T-helper 2 cell treated with Interferon-gamma antibody and Interleukin-4, amounts not matched to agents 5 μg/mL and 100 μg/mL, for 36 hours (primary cell): ENCODE measurements at regions not wholly inside any gene's neighbourhood (a gene's known extent, or its start where the extent isn't known, plus 50 kb on each side); places are given as distances from the start of the nearest gene placed in this dataset.
"Not testable (repeated sequence)": the region's sequence is repeated elsewhere in the genome, so short reads cannot be mapped to it uniquely, and the experiment has no call there.

Experiments used
- DNase-seq: peaks from one replicate; pipeline ENCODE4 v3.0.0; 2021; ENCODE audit warnings: low spot score
- H3K27ac Mint-ChIP-seq: one replicate; pipeline ENCODE4 v1.8.0; 2021; ENCODE audit warnings: mild to moderate bottlenecking, mixed read lengths
- H3K27me3 Mint-ChIP-seq: one replicate; pipeline ENCODE4 v1.8.0; 2021; ENCODE audit warnings: low read depth, mixed read lengths
- H3K36me3 Mint-ChIP-seq: one replicate; pipeline ENCODE4 v1.8.0; 2021; ENCODE audit warnings: low read depth, mixed read lengths
- H3K4me1 Mint-ChIP-seq: one replicate; pipeline ENCODE4 v1.8.0; 2021; ENCODE audit warnings: low read depth, mixed read lengths
- H3K4me3 Mint-ChIP-seq: one replicate; pipeline ENCODE4 v1.8.0; 2022; ENCODE audit warnings: mild to moderate bottlenecking, moderate library complexity, mixed read lengths
- H3K9me3 Mint-ChIP-seq: one replicate; pipeline ENCODE4 v1.8.0; 2021; ENCODE audit warnings: mixed read lengths

- not testable (repeated sequence) for H3K9me3 Mint-ChIP-seq, H3K36me3 Mint-ChIP-seq, DNase-seq, H3K4me3 Mint-ChIP-seq, H3K27me3 Mint-ChIP-seq, H3K4me1 Mint-ChIP-seq, H3K27ac Mint-ChIP-seq
These were observed 66.3 kb downstream of the TMEM121 start for GRCh38 chr14:105592646-105593045.

GRCh38 chr14:105595346-105595745 is 69.0 kb downstream of the TMEM121 start:
- not testable (repeated sequence) for H3K4me3 Mint-ChIP-seq, H3K36me3 Mint-ChIP-seq, DNase-seq, H3K9me3 Mint-ChIP-seq, H3K4me1 Mint-ChIP-seq, H3K27ac Mint-ChIP-seq, H3K27me3 Mint-ChIP-seq

GRCh38 chr14:105596374-105596773 is 70.0 kb downstream of the TMEM121 start:
- not testable (repeated sequence) for H3K36me3 Mint-ChIP-seq, H3K27ac Mint-ChIP-seq, H3K9me3 Mint-ChIP-seq, H3K27me3 Mint-ChIP-seq, H3K4me3 Mint-ChIP-seq, H3K4me1 Mint-ChIP-seq, DNase-seq

GRCh38 chr14:105598040-105598763 is 71.8 kb downstream of the TMEM121 start:
- H3K27me3 Mint-ChIP-seq, H3K4me1 Mint-ChIP-seq, DNase-seq, H3K27ac Mint-ChIP-seq, H3K9me3 Mint-ChIP-seq, H3K4me3 Mint-ChIP-seq, H3K36me3 Mint-ChIP-seq: not testable (repeated sequence)

- not testable (repeated sequence) for H3K36me3 Mint-ChIP-seq, H3K9me3 Mint-ChIP-seq, H3K4me1 Mint-ChIP-seq, DNase-seq, H3K27ac Mint-ChIP-seq, H3K4me3 Mint-ChIP-seq, H3K27me3 Mint-ChIP-seq
These were observed 72.7 kb downstream of the TMEM121 start for GRCh38 chr14:105598925-105599586.

GRCh38 chr14:105600195-105600938 is 74.0 kb downstream of the TMEM121 start:
- H3K4me3 Mint-ChIP-seq, DNase-seq, H3K36me3 Mint-ChIP-seq, H3K27me3 Mint-ChIP-seq, H3K9me3 Mint-ChIP-seq, H3K4me1 Mint-ChIP-seq, H3K27ac Mint-ChIP-seq: not testable (repeated sequence)

- no peak for DNase-seq
- no peaks in the 10 kb centered on the region for H3K36me3 Mint-ChIP-seq
- no peak overlapping the region for H3K27ac Mint-ChIP-seq
- H3K9me3 Mint-ChIP-seq: no peaks in the 10 kb centered on the region
- H3K4me3 Mint-ChIP-seq: no peak overlapping the region
- peaks cover 3% of the 10 kb centered on the region for H3K4me1 Mint-ChIP-seq
- H3K27me3 Mint-ChIP-seq: no peaks in the 10 kb centered on the region
These were observed 74.6 kb downstream of the TMEM121 start for GRCh38 chr14:105600939-105601359.

GRCh38 chr14:105601360-105602242 is 75.2 kb downstream of the TMEM121 start:
- no peak for DNase-seq
- Mint-ChIP-seq H3K4me3 (no peak overlapping the region), H3K4me1 (peaks cover 3% of the 10 kb centered on the region), H3K27ac (no peak overlapping the region), H3K36me3 (no peaks in the 10 kb centered on the region), H3K27me3 (no peaks in the 10 kb centered on the region), H3K9me3 (no peaks in the 10 kb centered on the region)

GRCh38 chr14:105602243-105602750 is 75.9 kb downstream of the TMEM121 start:
- no peak for DNase-seq
- Mint-ChIP-seq H3K27ac (no peak overlapping the region), H3K4me1 (peaks cover 3% of the 10 kb centered on the region), H3K36me3 (no peaks in the 10 kb centered on the region), H3K4me3 (no peak overlapping the region), H3K27me3 (no peaks in the 10 kb centered on the region), H3K9me3 (no peaks in the 10 kb centered on the region)

- no peak overlapping the region for H3K4me3 Mint-ChIP-seq
- no peaks in the 10 kb centered on the region for H3K9me3 Mint-ChIP-seq
- peaks cover 3% of the 10 kb centered on the region for H3K4me1 Mint-ChIP-seq
- DNase-seq: no peak
- H3K36me3 Mint-ChIP-seq: no peaks in the 10 kb centered on the region
- H3K27ac Mint-ChIP-seq: no peak overlapping the region
- no peaks in the 10 kb centered on the region for H3K27me3 Mint-ChIP-seq
These were observed 76.7 kb downstream of the TMEM121 start for GRCh38 chr14:105602799-105603793.

GRCh38 chr14:105604531-105605463 is 78.4 kb downstream of the TMEM121 start:
- H3K4me3 Mint-ChIP-seq, DNase-seq, H3K36me3 Mint-ChIP-seq, H3K27ac Mint-ChIP-seq, H3K27me3 Mint-ChIP-seq, H3K9me3 Mint-ChIP-seq, H3K4me1 Mint-ChIP-seq: not testable (repeated sequence)
